HCT116 (cell line): ENCODE measurements at regions not wholly inside any gene's neighbourhood (a gene's known extent, or its start where the extent isn't known, plus 50 kb on each side); places are given as distances from the start of the nearest gene placed in this dataset.
A peak's percentile ranks its signal among the peaks of the same experiment; 100 is the strongest.

Source experiments
- ATAC-seq: fragments of 200-7000 bp; cut with Tn5 transposase; 2 replicates; pipeline ENCODE4 v1.9.1; 2020; ENCODE audit warnings: mild to moderate bottlenecking, moderate library complexity
- BruUV-seq: library from RNA; stranded (reverse); fragments of 400-500 nt; replicated peaks from 2 replicates; lab custom pipeline; 2021; lab: Mats Ljungman, UMichigan
- CTCF ChIA-PET: fragments of 300-600 bp; sonication (Branson Sonifier 250); formaldehyde crosslinking; loops from one replicate; lab custom pipeline; 2021; ENCODE audit warnings: antibody characterized with exemption; lab: Charles Lee
- POLR2A ChIA-PET: fragments of 300-600, 350-600 bp; sonication (Branson Sonifier 250); formaldehyde crosslinking; loops from one replicate; lab custom pipeline; 2021; ENCODE audit warnings: antibody characterized with exemption; lab: Charles Lee
- RAD21 ChIA-PET, 2 experiments: fragments of 300-600 bp; sonication (Branson Sonifier 250); formaldehyde crosslinking; loops; one replicate each; lab custom pipeline; 2023; ENCODE audit warnings: low total read pairs in 2 of 2; ENCODE audit not compliant: uncharacterized antibody in 2 of 2, unreplicated experiment in 2 of 2, low non-redundant PET in 1 of 2; lab: Charles Lee
- DNase-seq: peaks from one replicate; pipeline ENCODE4 v3.0.0-alpha.2; 2010; ENCODE audit warnings: low read depth, low spot score
- H2AFZ ChIP-seq: fragments of 200-600 bp; shearing (Covaris generic), sonication (generic); 2 replicates; pipeline ENCODE4 v1.6.1; 2017; ENCODE audit warnings: low read depth, mixed run types, mixed read lengths, antibody characterized with exemption, low read length; ENCODE audit not compliant: poor library complexity, severe bottlenecking
- H3K27ac ChIP-seq: 2 replicates; pipeline ENCODE4 v1.5.1; 2012; ENCODE audit warnings: low read depth, low read length
- H3K27me3 ChIP-seq: fragments of 200-600 bp; sonication (generic); 2 replicates; pipeline ENCODE4 v1.6.1; 2016; ENCODE audit warnings: mixed run types, low read length, mixed read lengths; ENCODE audit not compliant: insufficient read depth
- H3K36me3 ChIP-seq, 2 experiments: fragments of 200-500 bp in 1 of 2; fragments of 200-600 bp in 1 of 2; sonication (Bioruptor generic) in 1 of 2; sonication (generic) in 1 of 2; 2 replicates each; pipeline versions ENCODE4 v1.5.1 to v1.6.1; 2014 to 2016; ENCODE audit warnings: low read length in 2 of 2, inconsistent platforms in 1 of 2, mixed read lengths in 1 of 2, mixed run types in 1 of 2; ENCODE audit not compliant: insufficient read depth in 2 of 2, control insufficient read depth in 1 of 2
- H3K4me1 ChIP-seq, 2 experiments: fragments of 200-600 bp in 1 of 2; sonication (generic) in 1 of 2; 2 replicates each; pipeline versions ENCODE4 v1.5.1 to v1.6.1; 2012 to 2017; ENCODE audit warnings: low read length in 2 of 2, inconsistent platforms in 1 of 2, mild to moderate bottlenecking in 1 of 2, mixed read lengths in 1 of 2, mixed run types in 1 of 2, moderate library complexity in 1 of 2; ENCODE audit not compliant: insufficient read depth in 2 of 2, control insufficient read depth in 1 of 2
- H3K4me2 ChIP-seq: fragments of 200-600 bp; sonication (generic); 2 replicates; pipeline ENCODE4 v1.6.1; 2017; ENCODE audit warnings: mixed run types, low read length, mixed read lengths
- H3K4me3 ChIP-seq, 2 experiments: fragments of 200-600 bp in 1 of 2; sonication (generic) in 1 of 2; replicated peaks in 1 of 2; 2 replicates each; pipeline ENCODE4 v1.5.1; 2011 to 2016; ENCODE audit warnings: low read length in 2 of 2, control low read depth in 1 of 2, low read depth in 1 of 2, mild to moderate bottlenecking in 1 of 2, mixed read lengths in 1 of 2, mixed run types in 1 of 2
- H3K79me2 ChIP-seq: fragments of 200-600 bp; sonication (generic); 2 replicates; pipeline ENCODE4 v1.6.1; 2017; ENCODE audit warnings: mild to moderate bottlenecking, mixed run types, low read length, moderate library complexity, mixed read lengths; ENCODE audit not compliant: insufficient read depth
- H3K9ac ChIP-seq: fragments of 200-600 bp; sonication (generic); 2 replicates; pipeline ENCODE4 v1.6.1; 2016; ENCODE audit warnings: low read length, mixed read lengths
- H3K9me2 ChIP-seq: fragments of 200-600 bp; sonication (generic), shearing (Covaris generic); 2 replicates; pipeline ENCODE4 v1.6.1; 2017; ENCODE audit warnings: mixed run types, mild to moderate bottlenecking, moderate library complexity; ENCODE audit not compliant: insufficient read depth
- H3K9me3 ChIP-seq, 2 experiments: fragments of 200-500 bp in 1 of 2; fragments of 200-600 bp in 1 of 2; sonication (Bioruptor generic) in 1 of 2; sonication (generic) in 1 of 2; 2 replicates each; pipeline ENCODE4 v1.6.1; 2014 to 2017; ENCODE audit warnings: low read length in 2 of 2, mixed read lengths in 2 of 2, inconsistent platforms in 1 of 2, low read depth in 1 of 2, mild to moderate bottlenecking in 1 of 2, mixed run types in 1 of 2, moderate library complexity in 1 of 2; ENCODE audit not compliant: control insufficient read depth in 1 of 2, insufficient read depth in 1 of 2
- H4K20me1 ChIP-seq: fragments of 200-600 bp; sonication (generic), shearing (Covaris generic); 2 replicates; pipeline ENCODE4 v1.6.1; 2017; ENCODE audit warnings: mixed run types, mild to moderate bottlenecking, moderate library complexity; ENCODE audit not compliant: insufficient read depth
- CEBPB ChIP-seq: IDR thresholded peaks from 2 replicates; pipeline ENCODE4 v1.6.1; 2012; ENCODE audit warnings: low read depth
- EGR1 ChIP-seq: IDR thresholded peaks from 2 replicates; pipeline ENCODE4 v1.6.1; 2012; ENCODE audit warnings: low read depth
- ELF1 ChIP-seq: IDR thresholded peaks from 2 replicates; pipeline ENCODE4 v1.6.1; 2012; ENCODE audit warnings: low read depth, borderline replicate concordance
- SP1 ChIP-seq: IDR thresholded peaks from 2 replicates; pipeline ENCODE4 v1.6.1; 2012; ENCODE audit warnings: low read depth
- YY1 ChIP-seq: IDR thresholded peaks from 2 replicates; pipeline ENCODE4 v1.6.1; 2011; ENCODE audit warnings: low read length, low read depth, moderate library complexity, mild to moderate bottlenecking; ENCODE audit not compliant: insufficient replicate concordance; ENCODE audit errors: extremely low read depth
- intact Hi-C: fragments of 100-400 bp; cut with micrococcal nuclease; formaldehyde crosslinking; loops from 2 replicates; pipeline ENCODE4 v1.10.0; 2022
- TF ChIP-seq, protein P1 (sequence below), 3 experiments: fragments of 200-600 bp in 1 of 3; sonication (generic) in 1 of 3; IDR thresholded peaks in 2 of 3; conservative IDR thresholded peaks in 1 of 3; 2 replicates each; pipeline ENCODE4 v1.5.1; 2012 to 2017; ENCODE audit warnings: low read depth in 2 of 3, low read length in 2 of 3, antibody characterized with exemption in 1 of 3, borderline replicate concordance in 1 of 3, control low read depth in 1 of 3, mild to moderate bottlenecking in 1 of 3, mixed read lengths in 1 of 3, mixed run types in 1 of 3, moderate library complexity in 1 of 3; ENCODE audit not compliant: insufficient read depth in 1 of 3
- TF ChIP-seq, protein P2 (sequence below): IDR thresholded peaks from 2 replicates; pipeline ENCODE4 v1.6.1; 2011; ENCODE audit warnings: mild to moderate bottlenecking, low read length, moderate library complexity; ENCODE audit not compliant: insufficient replicate concordance; ENCODE audit errors: extremely low read depth
- TF ChIP-seq, protein P3 (sequence below): IDR thresholded peaks from 2 replicates; pipeline ENCODE4 v1.6.1; 2012

DNA sequence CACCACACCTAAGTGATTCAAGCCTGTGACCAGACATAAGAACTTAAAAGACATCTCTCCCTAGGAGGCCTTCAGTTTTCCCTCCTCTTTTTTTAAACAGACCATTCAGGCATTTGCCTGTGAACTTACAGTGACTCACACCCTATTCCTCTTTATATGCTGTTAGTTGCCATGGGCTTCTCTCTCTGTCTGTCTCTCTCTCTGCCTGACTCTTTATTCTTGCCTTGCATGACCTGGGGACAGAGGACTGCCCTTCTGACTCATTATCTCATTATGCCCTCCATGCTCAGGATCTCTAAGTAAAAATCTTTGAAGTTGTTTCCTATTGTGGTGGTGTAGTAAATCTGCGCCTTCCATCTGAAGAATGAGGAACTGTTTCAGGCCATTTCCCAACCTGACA is 442.2 kb upstream of the MAN1A1 start:
- peak overlapping the region; percentile 33 for H3K4me2 ChIP-seq
- peak overlapping the region; percentile 51 for H2AFZ ChIP-seq
- peak; percentile 29 for DNase-seq
- CTCF ChIA-PET = no interaction called here
- no peaks in the 10 kb centered on the region for H3K36me3 ChIP-seq
- no peaks in the 10 kb centered on the region for H3K79me2 ChIP-seq
- no peak overlapping the region for H3K4me3 ChIP-seq
- H3K9ac ChIP-seq = no peak overlapping the region
- no peaks in the 10 kb centered on the region for H3K27me3 ChIP-seq
- no peaks in the 10 kb centered on the region for H3K9me3 ChIP-seq
- H3K27ac ChIP-seq = no peak overlapping the region
- BruUV-seq = no TSS peak
- intact Hi-C loops = no loop called here
- POLR2A ChIA-PET = no interaction called here
- no peaks in the 10 kb centered on the region for H3K9me2 ChIP-seq
- TF ChIP-seq EGR1 = no peak
- TF ChIP-seq, protein P1, sequence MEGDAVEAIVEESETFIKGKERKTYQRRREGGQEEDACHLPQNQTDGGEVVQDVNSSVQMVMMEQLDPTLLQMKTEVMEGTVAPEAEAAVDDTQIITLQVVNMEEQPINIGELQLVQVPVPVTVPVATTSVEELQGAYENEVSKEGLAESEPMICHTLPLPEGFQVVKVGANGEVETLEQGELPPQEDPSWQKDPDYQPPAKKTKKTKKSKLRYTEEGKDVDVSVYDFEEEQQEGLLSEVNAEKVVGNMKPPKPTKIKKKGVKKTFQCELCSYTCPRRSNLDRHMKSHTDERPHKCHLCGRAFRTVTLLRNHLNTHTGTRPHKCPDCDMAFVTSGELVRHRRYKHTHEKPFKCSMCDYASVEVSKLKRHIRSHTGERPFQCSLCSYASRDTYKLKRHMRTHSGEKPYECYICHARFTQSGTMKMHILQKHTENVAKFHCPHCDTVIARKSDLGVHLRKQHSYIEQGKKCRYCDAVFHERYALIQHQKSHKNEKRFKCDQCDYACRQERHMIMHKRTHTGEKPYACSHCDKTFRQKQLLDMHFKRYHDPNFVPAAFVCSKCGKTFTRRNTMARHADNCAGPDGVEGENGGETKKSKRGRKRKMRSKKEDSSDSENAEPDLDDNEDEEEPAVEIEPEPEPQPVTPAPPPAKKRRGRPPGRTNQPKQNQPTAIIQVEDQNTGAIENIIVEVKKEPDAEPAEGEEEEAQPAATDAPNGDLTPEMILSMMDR (IDR thresholded peaks at IDR 0.05 in 2 of 3, conservative IDR thresholded peaks at IDR 0.05 in 1 of 3; ENCODE audit: borderline replicate concordance in 1 of 3, insufficient read depth in 1 of 3, low read depth in 2 of 3, low read length in 2 of 3) = no peak
- peak; percentile 28; the same call in 1 of the 2 replicates for TF ChIP-seq SP1
- RAD21 ChIA-PET = no interaction called here
- peak; percentile 93 for ATAC-seq
- no peaks in the 10 kb centered on the region for H4K20me1 ChIP-seq
- peaks cover 0 to 15% of the 10 kb centered on the region in 2 experiments; a peak in 2 of 4 replicates for H3K4me1 ChIP-seq

DNA sequence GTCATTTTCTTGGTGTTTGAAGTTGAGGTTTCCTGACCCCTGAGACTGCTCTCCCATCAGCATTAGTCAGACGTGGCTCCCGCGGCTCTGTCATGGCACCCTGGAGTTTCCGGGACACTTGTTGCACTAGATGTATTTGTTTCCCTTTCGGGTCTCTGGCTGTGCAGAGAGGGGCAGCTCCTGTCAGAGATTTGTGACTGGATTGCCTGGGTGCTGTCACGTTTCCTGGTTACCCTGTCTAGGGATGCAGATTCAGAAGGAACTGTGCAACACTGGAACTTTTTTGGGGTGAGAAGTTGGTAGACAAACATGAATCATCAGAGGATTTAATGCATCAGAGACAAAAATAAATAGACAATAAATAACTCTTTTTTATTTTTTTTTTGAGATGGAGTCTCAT is 431.8 kb upstream of the MAN1A1 start:
- intact Hi-C loops = no loop called here

More for the DNA sequence above, 431.8 kb upstream of the MAN1A1 start:
- no peak for ATAC-seq
- POLR2A ChIA-PET = no interaction called here
- TF ChIP-seq ELF1 = no peak
- no peak for TF ChIP-seq YY1
- TF ChIP-seq CEBPB = no peak
- TF ChIP-seq, protein P2, sequence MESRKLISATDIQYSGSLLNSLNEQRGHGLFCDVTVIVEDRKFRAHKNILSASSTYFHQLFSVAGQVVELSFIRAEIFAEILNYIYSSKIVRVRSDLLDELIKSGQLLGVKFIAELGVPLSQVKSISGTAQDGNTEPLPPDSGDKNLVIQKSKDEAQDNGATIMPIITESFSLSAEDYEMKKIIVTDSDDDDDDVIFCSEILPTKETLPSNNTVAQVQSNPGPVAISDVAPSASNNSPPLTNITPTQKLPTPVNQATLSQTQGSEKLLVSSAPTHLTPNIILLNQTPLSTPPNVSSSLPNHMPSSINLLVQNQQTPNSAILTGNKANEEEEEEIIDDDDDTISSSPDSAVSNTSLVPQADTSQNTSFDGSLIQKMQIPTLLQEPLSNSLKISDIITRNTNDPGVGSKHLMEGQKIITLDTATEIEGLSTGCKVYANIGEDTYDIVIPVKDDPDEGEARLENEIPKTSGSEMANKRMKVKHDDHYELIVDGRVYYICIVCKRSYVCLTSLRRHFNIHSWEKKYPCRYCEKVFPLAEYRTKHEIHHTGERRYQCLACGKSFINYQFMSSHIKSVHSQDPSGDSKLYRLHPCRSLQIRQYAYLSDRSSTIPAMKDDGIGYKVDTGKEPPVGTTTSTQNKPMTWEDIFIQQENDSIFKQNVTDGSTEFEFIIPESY = no peak
- TF ChIP-seq, protein P1 (IDR thresholded peaks at IDR 0.05 in 2 of 3, conservative IDR thresholded peaks at IDR 0.05 in 1 of 3; ENCODE audit: borderline replicate concordance in 1 of 3, insufficient read depth in 1 of 3, low read depth in 2 of 3, low read length in 2 of 3) = no peak
- TF ChIP-seq, protein P3, sequence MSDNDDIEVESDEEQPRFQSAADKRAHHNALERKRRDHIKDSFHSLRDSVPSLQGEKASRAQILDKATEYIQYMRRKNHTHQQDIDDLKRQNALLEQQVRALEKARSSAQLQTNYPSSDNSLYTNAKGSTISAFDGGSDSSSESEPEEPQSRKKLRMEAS = no peak
- no peak overlapping the region for H3K9ac ChIP-seq
- no peaks in the 10 kb centered on the region for H3K79me2 ChIP-seq
- H3K9me2 ChIP-seq = no peaks in the 10 kb centered on the region
- no peaks in the 10 kb centered on the region for H4K20me1 ChIP-seq
- CTCF ChIA-PET = no interaction called here
- no peaks in the 10 kb centered on the region for H3K27me3 ChIP-seq
- no peak overlapping the region for H3K4me2 ChIP-seq
- no peaks in the 10 kb centered on the region for H3K36me3 ChIP-seq
- H2AFZ ChIP-seq = no peak overlapping the region
- no peak for DNase-seq
- H3K4me1 ChIP-seq = no peaks in the 10 kb centered on the region
- H3K4me3 ChIP-seq = no peak overlapping the region
- no peaks in the 10 kb centered on the region for H3K9me3 ChIP-seq
- H3K27ac ChIP-seq = no peak overlapping the region
- BruUV-seq = no TSS peak
- RAD21 ChIA-PET = no interaction called here
